ENCODE measurements at regions not wholly inside any gene's neighbourhood (a gene's known extent, or its start where the extent isn't known, plus 50 kb on each side); places are given as distances from the start of the nearest gene placed in this dataset.

GRCh38 chr6:145045582-145045981 lies 689.7 kb downstream of the EPM2A start:
- TF ChIP-seq, protein P1, sequence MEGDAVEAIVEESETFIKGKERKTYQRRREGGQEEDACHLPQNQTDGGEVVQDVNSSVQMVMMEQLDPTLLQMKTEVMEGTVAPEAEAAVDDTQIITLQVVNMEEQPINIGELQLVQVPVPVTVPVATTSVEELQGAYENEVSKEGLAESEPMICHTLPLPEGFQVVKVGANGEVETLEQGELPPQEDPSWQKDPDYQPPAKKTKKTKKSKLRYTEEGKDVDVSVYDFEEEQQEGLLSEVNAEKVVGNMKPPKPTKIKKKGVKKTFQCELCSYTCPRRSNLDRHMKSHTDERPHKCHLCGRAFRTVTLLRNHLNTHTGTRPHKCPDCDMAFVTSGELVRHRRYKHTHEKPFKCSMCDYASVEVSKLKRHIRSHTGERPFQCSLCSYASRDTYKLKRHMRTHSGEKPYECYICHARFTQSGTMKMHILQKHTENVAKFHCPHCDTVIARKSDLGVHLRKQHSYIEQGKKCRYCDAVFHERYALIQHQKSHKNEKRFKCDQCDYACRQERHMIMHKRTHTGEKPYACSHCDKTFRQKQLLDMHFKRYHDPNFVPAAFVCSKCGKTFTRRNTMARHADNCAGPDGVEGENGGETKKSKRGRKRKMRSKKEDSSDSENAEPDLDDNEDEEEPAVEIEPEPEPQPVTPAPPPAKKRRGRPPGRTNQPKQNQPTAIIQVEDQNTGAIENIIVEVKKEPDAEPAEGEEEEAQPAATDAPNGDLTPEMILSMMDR (IDR thresholded peaks at IDR 0.05), result no peak
- TF ChIP-seq ZFX (IDR thresholded peaks at IDR 0.05; ENCODE audit: borderline replicate concordance), result no peak

Data from 22Rv1 (cell line).